HEK293T (cell line): ENCODE measurements at regions not wholly inside any gene's neighbourhood (a gene's known extent, or its start where the extent isn't known, plus 50 kb on each side); places are given as distances from the start of the nearest gene placed in this dataset.

Experiments
- ARNT ChIP-seq: fragments of 450-650 bp; IDR thresholded peaks from 2 replicates; pipeline ENCODE4 v1.6.1; 2017; ENCODE audit warnings: mild to moderate bottlenecking
- BHLHE40 ChIP-seq: fragments of 450-650 bp; IDR thresholded peaks from 2 replicates; pipeline ENCODE4 v1.6.1; 2016; ENCODE audit warnings: mild to moderate bottlenecking, moderate library complexity, borderline replicate concordance
- CTBP1 ChIP-seq: fragments of 450-650 bp; IDR thresholded peaks from 2 replicates; pipeline ENCODE4 v1.6.1; 2016; ENCODE audit warnings: borderline replicate concordance
- FOXA1 ChIP-seq: fragments of 450-650 bp; IDR thresholded peaks from 2 replicates; pipeline ENCODE4 v1.6.1; 2016; ENCODE audit warnings: mild to moderate bottlenecking
- FOXK2 ChIP-seq: fragments of 450-650 bp; IDR thresholded peaks from 2 replicates; pipeline ENCODE4 v1.6.1; 2016; ENCODE audit warnings: mild to moderate bottlenecking
- FOXM1 ChIP-seq: fragments of 450-650 bp; IDR thresholded peaks from 2 replicates; pipeline ENCODE4 v1.6.1; 2017; ENCODE audit warnings: mild to moderate bottlenecking, borderline replicate concordance
- HDGF ChIP-seq: fragments of 450-650 bp; IDR thresholded peaks from 2 replicates; pipeline ENCODE4 v1.6.1; 2017; ENCODE audit warnings: antibody characterized with exemption, borderline replicate concordance
- L3MBTL2 ChIP-seq: fragments of 450-650 bp; conservative IDR thresholded peaks from 2 replicates; pipeline ENCODE4 v1.6.1; 2016; ENCODE audit warnings: mild to moderate bottlenecking
- SP1 ChIP-seq: fragments of 450-650 bp; IDR thresholded peaks from 2 replicates; pipeline ENCODE4 v1.6.1; 2017
- SUZ12 ChIP-seq: fragments of 450-650 bp; IDR thresholded peaks from 2 replicates; pipeline ENCODE4 v1.6.1; 2016; ENCODE audit warnings: mild to moderate bottlenecking
- TARDBP ChIP-seq: fragments of 450-650 bp; IDR thresholded peaks from 2 replicates; pipeline ENCODE4 v1.6.1; 2016
- TF ChIP-seq, protein P1 (sequence below): fragments of 450-650 bp; IDR thresholded peaks from 2 replicates; pipeline ENCODE4 v1.6.1; 2016

DNA sequence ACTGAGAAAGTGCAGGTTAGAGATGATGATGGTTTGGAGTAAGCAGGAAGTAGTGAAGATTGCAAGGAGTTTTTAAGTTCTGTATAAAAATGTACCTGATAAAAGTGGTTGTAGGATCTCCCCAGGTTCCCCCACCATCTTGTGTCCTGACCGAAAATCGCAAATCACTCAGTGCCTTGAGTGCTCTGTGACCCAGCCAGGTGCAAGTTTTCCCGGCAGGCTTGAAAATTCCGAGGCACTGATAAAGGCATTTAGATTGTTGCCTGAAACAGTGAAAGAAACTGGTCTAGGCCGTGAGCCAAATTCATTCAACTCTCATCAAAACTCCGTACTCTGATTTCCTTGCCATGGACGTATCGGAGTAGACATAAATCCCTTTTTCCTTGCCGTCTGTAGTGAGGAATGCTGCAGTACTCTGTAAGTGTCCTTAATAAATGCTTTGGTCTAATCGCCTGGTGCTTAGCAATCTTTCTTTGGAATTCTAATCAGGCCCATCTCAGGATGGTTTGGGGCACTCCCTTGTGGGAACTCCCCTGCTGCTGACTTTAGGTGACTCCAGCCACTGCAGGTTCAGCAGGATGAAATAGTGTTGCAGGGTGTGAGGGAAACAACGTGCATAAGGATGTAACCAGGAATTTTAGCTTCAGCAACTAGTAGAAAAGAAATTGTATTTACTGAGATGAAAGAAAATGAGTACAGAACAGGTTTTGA, 1199.8 kb upstream of the MAP3K7 start:
- TF ChIP-seq FOXK2 (no peak), SP1 (no peak), FOXM1 (no peak), L3MBTL2 (no peak), BHLHE40 (no peak), SUZ12 (no peak), FOXA1 (no peak), ARNT (no peak), CTBP1 (no peak), TARDBP (no peak), HDGF (no peak)
- TF ChIP-seq, protein P1, sequence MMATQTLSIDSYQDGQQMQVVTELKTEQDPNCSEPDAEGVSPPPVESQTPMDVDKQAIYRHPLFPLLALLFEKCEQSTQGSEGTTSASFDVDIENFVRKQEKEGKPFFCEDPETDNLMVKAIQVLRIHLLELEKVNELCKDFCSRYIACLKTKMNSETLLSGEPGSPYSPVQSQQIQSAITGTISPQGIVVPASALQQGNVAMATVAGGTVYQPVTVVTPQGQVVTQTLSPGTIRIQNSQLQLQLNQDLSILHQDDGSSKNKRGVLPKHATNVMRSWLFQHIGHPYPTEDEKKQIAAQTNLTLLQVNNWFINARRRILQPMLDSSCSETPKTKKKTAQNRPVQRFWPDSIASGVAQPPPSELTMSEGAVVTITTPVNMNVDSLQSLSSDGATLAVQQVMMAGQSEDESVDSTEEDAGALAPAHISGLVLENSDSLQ: no peak
